CD4-positive, alpha-beta T cell treated with Interferon alpha-2 for 1 hour (primary cell): ENCODE measurements at regions not wholly inside any gene's neighbourhood (a gene's known extent, or its start where the extent isn't known, plus 50 kb on each side); places are given as distances from the start of the nearest gene placed in this dataset.

Experiments
- DNase-seq, 2 donors: peaks; one replicate each; pipeline ENCODE4 v3.0.0-alpha.2; 2020 to 2022

GRCh38 chr4:181969151-181969550, 274.1 kb upstream of the TENM3 start:
- no peak for DNase-seq

- DNase-seq, result no peak
Observed at GRCh38 chr4:181970366-181970765, 272.8 kb upstream of the TENM3 start.

- no peak for DNase-seq
Observed at GRCh38 chr4:181971411-181971810, 271.8 kb upstream of the TENM3 start.

GRCh38 chr4:181971973-181972372, 271.2 kb upstream of the TENM3 start:
- no peak for DNase-seq

GRCh38 chr4:181976764-181977163, 266.4 kb upstream of the TENM3 start:
- no peak for DNase-seq

GRCh38 chr4:181982437-181982836, 260.8 kb upstream of the TENM3 start:
- no peak for DNase-seq

GRCh38 chr4:181982856-181983255, 260.3 kb upstream of the TENM3 start:
- DNase-seq, result no peak

GRCh38 chr4:181987392-181987791, 255.8 kb upstream of the TENM3 start:
- no peak for DNase-seq

- DNase-seq, result no peak
Observed at GRCh38 chr4:181989071-181989470, 254.1 kb upstream of the TENM3 start.

GRCh38 chr4:181991369-181992108, 251.7 kb upstream of the TENM3 start:
- no peak for DNase-seq

- DNase-seq, result no peak
Observed at GRCh38 chr4:181998398-181999295, 244.6 kb upstream of the TENM3 start.

- no peak for DNase-seq
Observed at GRCh38 chr4:182000077-182000476, 243.1 kb upstream of the TENM3 start.

GRCh38 chr4:182010876-182011275, 232.3 kb upstream of the TENM3 start:
- DNase-seq, result no peak

GRCh38 chr4:182014164-182014563, 229.0 kb upstream of the TENM3 start:
- no peak for DNase-seq

- DNase-seq, result no peak
Observed at GRCh38 chr4:182015014-182015413, 228.2 kb upstream of the TENM3 start.

GRCh38 chr4:182015893-182016292, 227.3 kb upstream of the TENM3 start:
- DNase-seq, result no peak

- DNase-seq, result no peak
Observed at GRCh38 chr4:182017038-182017437, 226.2 kb upstream of the TENM3 start.

GRCh38 chr4:182018691-182019090, 224.5 kb upstream of the TENM3 start:
- no peak for DNase-seq

GRCh38 chr4:182019148-182019652, 224.0 kb upstream of the TENM3 start:
- peak in 1 of 2 donors; percentile 10 for DNase-seq

GRCh38 chr4:182022909-182023308, 220.3 kb upstream of the TENM3 start:
- DNase-seq, result no peak

GRCh38 chr4:182023469-182023868, 219.7 kb upstream of the TENM3 start:
- DNase-seq, result no peak

GRCh38 chr4:182042945-182043344, 200.3 kb upstream of the TENM3 start:
- DNase-seq, result no peak

- no peak for DNase-seq
Observed at GRCh38 chr4:182048871-182049270, 194.3 kb upstream of the TENM3 start.

GRCh38 chr4:182056866-182057265, 186.3 kb upstream of the TENM3 start:
- no peak for DNase-seq
